Mesothelial cell of epicardium (in vitro differentiated cells): ENCODE measurements at regions not wholly inside any gene's neighbourhood (a gene's known extent, or its start where the extent isn't known, plus 50 kb on each side); places are given as distances from the start of the nearest gene placed in this dataset.

Experiments
- DNase-seq, 2 experiments: peaks; one replicate each; pipeline ENCODE4 v3.0.0; 2021; ENCODE audit warnings: low spot score in 2 of 2; ENCODE audit not compliant: unreplicated experiment in 2 of 2
- H3K27ac Mint-ChIP-seq: 2 replicates; pipeline ENCODE4 v1.8.0; 2021; ENCODE audit warnings: mixed read lengths
- H3K27me3 Mint-ChIP-seq: 2 replicates; pipeline ENCODE4 v1.8.0; 2021; ENCODE audit warnings: low read depth, mixed read lengths
- H3K36me3 Mint-ChIP-seq: 2 replicates; pipeline ENCODE4 v1.8.0; 2021; ENCODE audit warnings: mixed read lengths
- H3K4me1 Mint-ChIP-seq: 2 replicates; pipeline ENCODE4 v1.8.0; 2021; ENCODE audit warnings: mixed read lengths
- H3K4me3 Mint-ChIP-seq: 2 replicates; pipeline ENCODE4 v1.8.0; 2021; ENCODE audit warnings: mild to moderate bottlenecking, moderate library complexity, mixed read lengths
- H3K9me3 Mint-ChIP-seq: 2 replicates; pipeline ENCODE4 v1.8.0; 2021; ENCODE audit warnings: mixed read lengths
- CTCF ChIP-seq: fragments of 200-600 bp; sonication (generic); IDR thresholded peaks from one replicate; pipeline ENCODE4 v1.5.0; 2021; ENCODE audit warnings: antibody characterized with exemption; ENCODE audit not compliant: unreplicated experiment

DNA sequence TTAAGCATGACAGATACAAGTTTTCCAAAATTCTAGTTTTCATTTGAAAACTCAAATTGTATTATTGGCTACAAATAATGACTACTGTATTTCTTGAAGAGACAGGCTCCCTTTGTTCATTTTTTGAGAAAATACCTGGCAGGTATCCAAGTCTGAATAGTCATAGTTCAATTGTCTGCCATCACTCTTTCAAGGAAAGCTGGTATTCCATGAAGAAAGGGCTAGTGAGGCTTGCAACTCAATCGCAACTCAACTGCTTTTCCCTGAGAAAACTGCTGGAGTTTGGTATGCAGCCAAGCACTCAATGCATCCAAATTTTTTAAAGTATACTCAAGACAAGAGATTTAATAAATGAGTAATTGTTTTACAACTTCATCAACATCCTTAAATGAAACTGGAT, 61.4 kb upstream of the TRIO start:
- Mint-ChIP-seq H3K27ac (no peak overlapping the region), H3K36me3 (no peaks in the 10 kb centered on the region), H3K27me3 (no peaks in the 10 kb centered on the region), H3K9me3 (peaks cover 2% of the 10 kb centered on the region), H3K4me1 (no peaks in the 10 kb centered on the region), H3K4me3 (no peak overlapping the region)
- TF ChIP-seq CTCF, result no peak
- DNase-seq, result no peak

DNA sequence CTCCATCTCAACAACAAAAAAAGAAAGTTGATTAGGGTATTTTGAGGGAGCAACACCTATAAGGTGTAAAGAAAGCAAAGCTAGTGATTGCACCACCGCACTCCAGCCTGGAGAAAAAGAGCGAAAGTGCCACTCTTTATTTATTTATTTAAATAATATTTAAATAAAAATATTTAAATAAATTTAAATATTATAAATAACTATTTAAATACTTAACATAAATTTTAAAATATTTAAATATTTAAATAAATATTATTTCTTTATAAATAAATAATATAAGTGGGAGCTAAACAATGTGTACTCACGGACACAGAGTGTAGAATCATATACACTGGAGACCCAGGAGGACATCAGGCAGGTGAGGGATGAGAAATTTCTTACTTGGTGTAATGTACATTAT, 64.4 kb upstream of the TRIO start:
- Mint-ChIP-seq H3K4me1 (no peaks in the 10 kb centered on the region), H3K27ac (no peak overlapping the region), H3K27me3 (no peaks in the 10 kb centered on the region), H3K4me3 (no peak overlapping the region), H3K36me3 (no peaks in the 10 kb centered on the region), H3K9me3 (peaks cover 2% of the 10 kb centered on the region)
- no peak for DNase-seq
- no peak for TF ChIP-seq CTCF

GRCh38 chr5:14077501-14077900, 65.6 kb upstream of the TRIO start:
- no peak for DNase-seq
- Mint-ChIP-seq H3K27ac (no peak overlapping the region), H3K4me3 (no peak overlapping the region), H3K36me3 (no peaks in the 10 kb centered on the region), H3K9me3 (peaks cover 3% of the 10 kb centered on the region), H3K4me1 (no peaks in the 10 kb centered on the region), H3K27me3 (no peaks in the 10 kb centered on the region)
- no peak for TF ChIP-seq CTCF

DNA sequence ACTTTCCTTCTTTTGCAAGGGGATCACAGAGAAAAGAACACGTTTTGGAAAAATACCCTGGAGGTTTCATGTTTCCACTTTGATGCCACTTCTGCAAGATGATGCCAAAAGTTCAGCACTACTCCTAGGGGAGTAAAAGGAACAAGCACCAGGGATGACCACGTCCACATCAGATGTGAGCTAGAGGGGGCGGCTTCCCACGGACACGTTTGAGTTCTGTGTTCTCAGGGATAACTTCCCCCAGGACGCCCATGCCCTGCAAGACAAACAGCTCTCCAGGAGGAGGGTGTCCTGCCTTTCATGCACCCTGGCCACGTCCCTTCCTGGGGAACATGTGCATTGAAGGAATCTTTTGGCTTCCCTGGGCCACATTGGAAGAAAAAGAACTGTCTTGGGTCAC, 66.6 kb upstream of the TRIO start:
- H3K9me3 Mint-ChIP-seq, result peaks cover 4% of the 10 kb centered on the region
- no peak for TF ChIP-seq CTCF
- no peak overlapping the region for H3K4me3 Mint-ChIP-seq
- no peaks in the 10 kb centered on the region for H3K27me3 Mint-ChIP-seq
- H3K4me1 Mint-ChIP-seq, result no peaks in the 10 kb centered on the region
- H3K36me3 Mint-ChIP-seq, result no peaks in the 10 kb centered on the region
- H3K27ac Mint-ChIP-seq, result no peak overlapping the region
- DNase-seq, result no peak

DNA sequence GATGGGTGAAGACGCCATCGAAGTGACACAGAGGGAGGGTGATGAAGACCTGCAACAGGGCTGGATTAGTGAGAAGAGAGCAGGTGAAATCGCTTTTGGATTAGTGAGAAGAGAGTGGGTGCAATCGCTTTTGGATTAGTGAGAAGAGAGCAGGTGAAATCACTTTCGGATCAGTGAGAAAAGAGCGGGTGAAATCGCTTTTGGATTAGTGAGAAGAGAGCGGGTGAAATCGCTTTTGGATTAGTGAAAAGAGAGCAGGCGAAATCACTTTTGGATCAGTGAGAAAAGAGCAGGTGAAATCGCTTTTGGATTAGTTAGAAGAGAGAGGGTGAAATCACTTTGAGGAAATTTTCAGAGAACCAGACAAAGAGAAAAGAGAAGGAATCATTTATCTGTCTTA, 67.2 kb upstream of the TRIO start:
- Mint-ChIP-seq H3K4me1 (no peaks in the 10 kb centered on the region), H3K27me3 (no peaks in the 10 kb centered on the region), H3K27ac (no peak overlapping the region), H3K9me3 (peaks cover 4% of the 10 kb centered on the region), H3K36me3 (no peaks in the 10 kb centered on the region), H3K4me3 (no peak overlapping the region)
- DNase-seq, result no peak
- TF ChIP-seq CTCF, result no peak

- H3K27ac Mint-ChIP-seq, result no peak overlapping the region
- no peaks in the 10 kb centered on the region for H3K36me3 Mint-ChIP-seq
- H3K9me3 Mint-ChIP-seq, result peaks cover 4% of the 10 kb centered on the region
- TF ChIP-seq CTCF, result no peak
- H3K4me3 Mint-ChIP-seq, result no peak overlapping the region
- no peaks in the 10 kb centered on the region for H3K27me3 Mint-ChIP-seq
- no peaks in the 10 kb centered on the region for H3K4me1 Mint-ChIP-seq
- no peak for DNase-seq
These were observed 71.7 kb upstream of the TRIO start for GRCh38 chr5:14071433-14071832.
